Motor neuron (in vitro differentiated cells): ENCODE measurements at regions not wholly inside any gene's neighbourhood (a gene's known extent, or its start where the extent isn't known, plus 50 kb on each side); places are given as distances from the start of the nearest gene placed in this dataset.

ENCODE experiments used
- ATAC-seq, 8 experiments: fragments of 200-7000 bp; cut with Tn5 transposase; replicated peaks in 6 of 8; 2 replicates each; pipeline ENCODE4 v1.8.0; 2021; ENCODE audit warnings: mild to moderate bottlenecking in 8 of 8, moderate library complexity in 8 of 8
- H3K27ac ChIP-seq, 2 donors: fragments of 250-450 bp; sonication (Bioruptor Pico); 2 replicates each; pipeline ENCODE4 v1.9.0; 2021; ENCODE audit warnings: antibody characterized with exemption in 2 of 2, mild to moderate bottlenecking in 2 of 2, moderate library complexity in 1 of 2
- H3K4me1 ChIP-seq, 2 donors: fragments of 250-450 bp; sonication (Bioruptor Pico); replicated peaks in 1 of 2; 2 replicates each; pipeline ENCODE4 v1.6.1; 2021; ENCODE audit warnings: antibody characterized with exemption in 2 of 2, mild to moderate bottlenecking in 2 of 2, moderate library complexity in 1 of 2
- H3K4me3 ChIP-seq, 5 donors: fragments of 250-450 bp; sonication (Bioruptor Pico); 2 replicates each; pipeline ENCODE4 v1.9.0; 2021; ENCODE audit warnings: antibody characterized with exemption in 5 of 5, mild to moderate bottlenecking in 5 of 5, moderate library complexity in 4 of 5
- WGBS, 10 experiments: fragments of 450-650 bp; shearing (Covaris generic); methylation state at CpG; one replicate each; pipeline ENCODE4 v1.0.0; 2022; 5-methylcytosine and 5-hydroxymethylcytosine counted together
- in situ Hi-C, 9 experiments: fragments of 400-800 bp; cut with MboI; loops; one replicate each; pipeline ENCODE4 v1.15.0; 2021; ENCODE audit warnings: low sequenced_read_pairs in 9 of 9, low pct_unique_long_range_greater_than_20kb in 2 of 9; ENCODE audit not compliant: unreplicated experiment in 9 of 9

GRCh38 chr2:234661849-234662248 is 165.0 kb upstream of the ARL4C start:
- no peak for ATAC-seq

GRCh38 chr2:234661175-234661574 is 164.3 kb upstream of the ARL4C start:
- no peak overlapping the region for H3K4me3 ChIP-seq
- H3K4me1 ChIP-seq = no peaks in the 10 kb centered on the region
- ATAC-seq = peak in 1 of 8 experiments; percentile 59
- no peak overlapping the region for H3K27ac ChIP-seq
- WGBS, 10 experiments = 7 to 93% (median 83%) methylated on average over 1 to 3 of the region's 3 CpGs
- in situ Hi-C loops = no loop called here

More at GRCh38 chr2:234661849-234662248, 165.0 kb upstream of the ARL4C start:
- H3K4me1 ChIP-seq = no peaks in the 10 kb centered on the region
- H3K27ac ChIP-seq = no peak overlapping the region
- in situ Hi-C loops = no loop called here
- H3K4me3 ChIP-seq = no peak overlapping the region
- 0 to 80% (median 63%) methylated on average over 1 to 2 of the region's 2 CpGs; no CpG with 5 or more reads in 6 of the 10 experiments for WGBS, 10 experiments

GRCh38 chr2:234655706-234656105 is 158.8 kb upstream of the ARL4C start:
- H3K4me1 ChIP-seq = peaks cover 0 to 9% of the 10 kb centered on the region in 2 donors
- no peak overlapping the region for H3K27ac ChIP-seq
- ATAC-seq = no peak
- no peak overlapping the region for H3K4me3 ChIP-seq
- in situ Hi-C loops = no loop called here
- WGBS, 10 experiments = 6 to 100% (median 90%) methylated on average over 1 to 2 of the region's 2 CpGs; no CpG with 5 or more reads in 4 of the 10 experiments

GRCh38 chr2:234650911-234651310 is 154.0 kb upstream of the ARL4C start:
- in situ Hi-C loops = no loop called here
- Histone ChIP-seq H3K4me1 (peaks cover 0 to 6% of the 10 kb centered on the region in 2 donors), H3K27ac (no peak overlapping the region), H3K4me3 (no peak overlapping the region)
- 61 to 96% (median 87%) methylated on average over 3 to 6 of the region's 6 CpGs for WGBS, 10 experiments
- ATAC-seq = no peak

- in situ Hi-C loops = no loop called here
- ATAC-seq = no peak
- Histone ChIP-seq H3K4me1 (no peaks in the 10 kb centered on the region), H3K27ac (no peak overlapping the region), H3K4me3 (no peak overlapping the region)
These were observed 153.1 kb upstream of the ARL4C start for GRCh38 chr2:234649951-234650350.

- no peak overlapping the region for H3K4me3 ChIP-seq
- in situ Hi-C loops = no loop called here
- H3K27ac ChIP-seq = no peak overlapping the region
- 0 to 100% (median 78%) methylated on average over 1 to 2 of the region's 2 CpGs; no CpG with 5 or more reads in 1 of the 10 experiments for WGBS, 10 experiments
- H3K4me1 ChIP-seq = no peaks in the 10 kb centered on the region
- ATAC-seq = no peak
These were observed 146.5 kb upstream of the ARL4C start for GRCh38 chr2:234643407-234643806.

GRCh38 chr2:234641086-234641485 is 144.2 kb upstream of the ARL4C start:
- no peaks in the 10 kb centered on the region for H3K4me1 ChIP-seq
- peak in 1 of 8 experiments; percentile 46 for ATAC-seq
- in situ Hi-C loops = no loop called here
- WGBS, 10 experiments = 0 to 40% (median 17%) methylated on average over 1 to 2 of the region's 2 CpGs; no CpG with 5 or more reads in 3 of the 10 experiments
- H3K4me3 ChIP-seq = no peak overlapping the region
- H3K27ac ChIP-seq = no peak overlapping the region

- 0 to 100% (median 75%) methylated on average over 1 of the region's 1 CpG; no CpG with 5 or more reads in 2 of the 10 experiments for WGBS, 10 experiments
These were observed 143.8 kb upstream of the ARL4C start for GRCh38 chr2:234640657-234641056.

GRCh38 chr2:234638966-234639365 is 142.1 kb upstream of the ARL4C start:
- in situ Hi-C loops = no loop called here
- no peak overlapping the region for H3K27ac ChIP-seq

More at GRCh38 chr2:234640657-234641056, 143.8 kb upstream of the ARL4C start:
- Histone ChIP-seq H3K4me1 (no peaks in the 10 kb centered on the region), H3K4me3 (no peak overlapping the region), H3K27ac (no peak overlapping the region)
- in situ Hi-C loops = no loop called here
- ATAC-seq = no peak

GRCh38 chr2:234635284-234635683 is 138.4 kb upstream of the ARL4C start:
- no peak for ATAC-seq
- Histone ChIP-seq H3K4me3 (no peak overlapping the region), H3K27ac (no peak overlapping the region), H3K4me1 (peaks cover 8% of the 10 kb centered on the region in 2 donors)
- in situ Hi-C loops = no loop called here
- WGBS, 10 experiments = 17 to 89% (median 63%) methylated on average over 1 of the region's 1 CpG; no CpG with 5 or more reads in 5 of the 10 experiments

More at GRCh38 chr2:234638966-234639365, 142.1 kb upstream of the ARL4C start:
- WGBS, 10 experiments = 91 to 100% (median 100%) methylated on average over 1 of the region's 1 CpG; no CpG with 5 or more reads in 3 of the 10 experiments
- no peak for ATAC-seq
- H3K4me3 ChIP-seq = no peak overlapping the region
- no peaks in the 10 kb centered on the region for H3K4me1 ChIP-seq

- Histone ChIP-seq H3K4me1 (peaks cover 17 to 20% of the 10 kb centered on the region in 2 donors), H3K27ac (no peak overlapping the region), H3K4me3 (no peak overlapping the region)
- WGBS, 10 experiments = 61 to 94% (median 83%) methylated on average over 1 to 8 of the region's 9 CpGs
- ATAC-seq = no peak
- in situ Hi-C loops = no loop called here
These were observed 136.8 kb upstream of the ARL4C start for GRCh38 chr2:234633581-234634230.

- peak in 1 of 8 experiments; percentile 24 for ATAC-seq
- in situ Hi-C loops = no loop called here
- WGBS, 10 experiments = 0 to 93% (median 61%) methylated on average over 1 to 10 of the region's 12 CpGs; no CpG with 5 or more reads in 1 of the 10 experiments
- Histone ChIP-seq H3K4me3 (no peak overlapping the region), H3K4me1 (peaks cover 17 to 21% of the 10 kb centered on the region in 2 donors), H3K27ac (no peak overlapping the region)
These were observed 135.9 kb upstream of the ARL4C start for GRCh38 chr2:234632527-234633391.
